ENCODE measurements at regions not wholly inside any gene's neighbourhood (a gene's known extent, or its start where the extent isn't known, plus 50 kb on each side); places are given as distances from the start of the nearest gene placed in this dataset.

GRCh38 chr18:45266023-45266422 lies 349.3 kb upstream of the SLC14A2 start:
- DNase-seq (ENCODE audit: low read depth in 2 of 2): no peak

DNA sequence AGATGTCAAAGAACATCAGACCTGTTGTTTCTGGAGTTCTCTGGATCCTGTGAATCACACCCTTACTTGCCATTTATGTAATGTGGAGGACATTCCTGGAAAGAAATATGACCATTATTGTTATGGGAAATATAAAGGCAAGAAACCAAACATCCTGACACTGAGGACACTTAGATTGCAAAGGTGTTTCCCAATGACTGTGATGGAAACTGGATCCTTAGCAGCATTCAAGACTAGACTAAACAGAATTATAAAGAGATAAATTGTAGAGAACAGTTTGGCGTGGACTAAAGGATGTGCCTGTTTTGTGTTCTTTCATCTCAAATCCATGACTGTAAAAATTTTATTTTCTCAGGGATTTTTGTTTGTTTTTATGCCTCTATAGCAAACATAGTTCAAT lies 347.7 kb upstream of the SLC14A2 start:
- DNase-seq (ENCODE audit: low read depth in 2 of 2): no peak

DNA sequence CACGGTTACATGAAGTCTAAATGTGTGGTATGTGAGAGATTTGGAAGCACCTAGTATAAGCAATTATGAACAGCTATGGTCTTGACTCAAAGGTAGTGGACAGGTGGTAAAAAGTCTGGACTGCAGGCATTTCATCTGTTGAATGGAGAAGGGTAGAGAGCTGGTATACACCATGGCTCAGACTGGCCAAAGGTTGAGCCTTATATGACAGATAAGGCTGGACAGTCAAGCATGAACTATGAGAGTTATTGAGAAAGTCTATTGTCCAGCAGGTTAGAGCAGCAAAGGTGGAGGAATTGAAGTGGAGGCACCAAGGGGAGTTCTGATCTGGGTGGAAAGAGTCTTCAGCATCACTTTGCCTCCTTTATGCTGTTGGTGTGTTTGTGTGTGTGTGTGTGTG lies 346.7 kb upstream of the SLC14A2 start:
- DNase-seq (ENCODE audit: low read depth in 2 of 2): no peak

DNA sequence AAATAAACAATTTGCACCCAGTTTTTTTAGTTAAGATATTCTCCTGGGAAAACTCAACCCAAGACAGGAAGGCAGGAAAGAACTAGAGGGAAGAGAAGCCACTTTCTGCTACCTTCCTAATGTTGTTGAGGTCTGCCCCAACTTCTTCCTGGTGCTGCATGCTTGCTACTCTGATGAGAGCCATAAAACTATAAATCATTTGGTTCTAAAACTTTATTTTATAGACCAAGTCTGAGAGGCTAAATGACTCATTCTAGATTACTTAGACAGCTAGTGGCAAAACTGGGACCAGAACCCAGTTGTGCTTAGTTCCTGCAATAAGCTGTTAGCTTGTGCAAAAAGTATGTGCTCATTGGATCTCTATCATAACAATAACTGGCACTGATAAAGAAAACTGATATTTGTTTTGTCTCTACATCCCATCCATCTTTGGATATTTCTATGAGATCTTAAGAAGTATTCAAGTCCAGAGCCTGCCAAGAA lies 344.9 kb upstream of the SLC14A2 start:
- DNase-seq (ENCODE audit: low read depth in 2 of 2): no peak

DNA sequence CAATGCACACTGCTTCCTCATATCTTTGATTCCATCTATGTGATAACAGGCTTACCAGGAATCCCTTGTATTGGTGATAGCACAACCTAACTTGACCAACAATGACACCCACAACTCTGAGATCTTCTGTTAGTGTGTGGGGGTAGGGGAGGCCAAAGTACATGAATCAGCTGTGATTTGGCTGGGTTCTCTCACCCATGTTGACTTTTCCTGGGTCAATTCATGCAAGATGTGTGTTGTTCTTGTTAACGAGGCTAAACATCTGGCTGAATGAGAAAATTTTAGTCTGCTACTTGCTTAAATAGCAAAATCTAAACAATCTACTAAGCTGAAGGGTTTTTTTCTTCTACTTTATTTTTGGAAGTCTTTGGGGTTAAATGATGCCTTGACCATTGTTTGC lies 341.2 kb upstream of the SLC14A2 start:
- DNase-seq (ENCODE audit: low read depth in 2 of 2): no peak

DNA sequence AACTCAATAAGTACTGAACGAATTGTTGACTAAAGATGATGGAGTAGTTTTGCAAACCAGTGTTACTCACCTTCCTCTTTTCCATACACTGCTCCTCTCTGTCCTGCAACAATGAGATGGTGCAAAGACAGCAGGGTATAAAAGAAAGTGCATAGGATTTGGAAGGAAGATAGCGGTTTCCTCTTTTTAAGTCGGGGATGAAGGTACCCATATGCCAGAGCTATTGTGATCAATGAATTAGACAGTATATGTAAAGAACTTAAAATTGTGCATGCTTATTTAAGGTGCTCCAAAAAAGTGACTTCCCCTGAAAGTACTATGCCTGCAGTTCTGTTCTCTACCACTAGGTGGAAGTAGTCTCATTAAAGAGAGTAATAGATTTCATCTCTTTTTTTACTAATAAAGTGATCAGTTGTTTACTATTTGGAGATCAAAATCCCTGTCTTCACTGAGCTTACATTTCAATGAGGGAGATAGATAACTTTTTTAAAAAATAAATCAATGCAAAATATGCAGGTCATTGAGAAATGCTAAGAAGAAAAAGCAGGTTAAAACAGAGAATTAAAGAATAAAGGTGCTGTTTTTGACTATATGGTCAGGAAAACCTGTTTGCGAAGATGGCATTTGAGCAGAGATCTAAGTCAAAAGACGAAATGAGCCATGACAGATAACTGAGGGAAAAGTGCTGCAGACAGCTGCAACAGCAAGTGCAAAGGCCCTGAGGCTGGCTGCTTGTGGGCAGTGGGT lies 339.7 kb upstream of the SLC14A2 start:
- peak in 1 of 2 donors; percentile 5 for DNase-seq (ENCODE audit: low read depth in 2 of 2)

GRCh38 chr18:45276878-45277277 lies 338.4 kb upstream of the SLC14A2 start:
- DNase-seq (ENCODE audit: low read depth in 2 of 2): no peak

- no peak for DNase-seq (ENCODE audit: low read depth in 2 of 2)
These were observed 337.4 kb upstream of the SLC14A2 start for GRCh38 chr18:45277908-45278307.

GRCh38 chr18:45280481-45281276 lies 334.6 kb upstream of the SLC14A2 start:
- no peak for DNase-seq (ENCODE audit: low read depth in 2 of 2)

DNA sequence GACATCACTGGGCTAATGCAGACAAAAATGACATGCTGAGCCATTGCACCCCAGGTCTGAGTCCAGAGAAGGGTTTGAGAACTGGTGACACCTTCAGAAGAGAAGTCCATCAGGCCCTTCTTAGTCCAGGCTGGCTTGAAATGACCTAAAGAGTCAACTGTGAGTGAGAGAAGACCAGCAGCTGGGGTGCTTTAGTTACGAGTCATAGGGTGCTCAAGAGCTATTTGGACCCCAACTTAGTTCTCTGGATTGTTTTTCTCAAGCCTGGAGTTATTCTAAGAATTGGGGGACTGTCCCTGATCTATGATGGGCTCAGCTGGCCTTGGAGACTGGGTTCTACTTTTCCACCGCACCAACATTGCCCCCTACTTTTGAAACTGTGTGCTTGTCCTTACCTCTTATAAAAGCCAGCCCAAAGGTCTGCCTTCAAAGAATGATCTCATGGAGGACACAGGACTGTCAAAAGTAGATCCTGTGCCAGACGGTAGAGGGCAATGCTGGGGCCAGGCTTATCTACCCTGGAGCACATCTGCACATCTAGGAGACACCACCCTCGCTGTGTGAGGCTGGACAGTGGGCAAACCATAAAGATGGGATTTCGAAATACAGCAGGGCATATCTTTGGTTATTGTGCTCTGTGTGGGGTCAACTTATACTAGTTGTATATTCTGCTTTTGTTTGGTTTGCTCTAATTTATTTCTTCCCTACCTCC lies 333.0 kb upstream of the SLC14A2 start:
- no peak for DNase-seq (ENCODE audit: low read depth in 2 of 2)

DNA sequence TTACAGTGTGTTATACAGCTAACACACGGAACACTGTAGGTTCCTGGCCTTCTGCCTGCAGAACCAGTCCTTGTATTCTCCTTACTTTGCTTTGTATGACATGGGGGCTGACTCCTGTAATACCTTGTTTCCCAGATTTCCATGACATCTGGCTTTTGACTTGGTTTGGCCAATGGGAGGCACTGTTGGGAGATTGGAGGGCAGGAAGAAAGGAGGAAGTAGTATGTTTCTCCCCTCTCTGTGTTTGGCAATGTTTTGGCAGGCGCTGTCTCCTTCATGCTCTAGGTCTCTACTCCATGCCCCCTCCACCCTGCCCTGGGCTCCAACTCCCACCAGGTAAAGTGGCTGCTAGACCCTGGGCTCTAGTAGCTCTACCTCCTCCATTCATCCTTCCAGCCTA lies 331.1 kb upstream of the SLC14A2 start:
- no peak for DNase-seq (ENCODE audit: low read depth in 2 of 2)

GRCh38 chr18:45284851-45285250 lies 330.4 kb upstream of the SLC14A2 start:
- no peak for DNase-seq (ENCODE audit: low read depth in 2 of 2)

GRCh38 chr18:45285251-45285650 lies 330.0 kb upstream of the SLC14A2 start:
- no peak for DNase-seq (ENCODE audit: low read depth in 2 of 2)

DNA sequence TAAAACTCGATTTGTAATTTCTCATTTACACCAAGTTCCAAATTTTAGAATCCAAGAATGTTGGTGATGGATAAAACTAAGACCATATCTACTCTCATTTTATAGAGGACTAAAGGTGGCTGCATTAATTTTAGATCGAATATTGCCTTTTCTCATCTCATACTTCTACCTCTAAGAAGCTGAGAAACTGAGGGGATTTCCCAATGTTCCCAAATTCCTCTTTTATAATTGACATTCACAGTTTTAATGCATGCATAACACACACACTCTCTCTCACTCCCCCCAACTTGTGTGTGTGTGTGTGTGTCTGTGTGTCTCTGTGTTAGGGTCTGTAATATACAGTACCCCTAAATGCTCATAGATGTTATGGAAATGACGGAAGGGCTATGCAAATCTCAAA lies 328.8 kb upstream of the SLC14A2 start:
- no peak for DNase-seq (ENCODE audit: low read depth in 2 of 2)

- DNase-seq (ENCODE audit: low read depth in 2 of 2): no peak
These were observed 327.7 kb upstream of the SLC14A2 start for GRCh38 chr18:45287531-45287930.

DNA sequence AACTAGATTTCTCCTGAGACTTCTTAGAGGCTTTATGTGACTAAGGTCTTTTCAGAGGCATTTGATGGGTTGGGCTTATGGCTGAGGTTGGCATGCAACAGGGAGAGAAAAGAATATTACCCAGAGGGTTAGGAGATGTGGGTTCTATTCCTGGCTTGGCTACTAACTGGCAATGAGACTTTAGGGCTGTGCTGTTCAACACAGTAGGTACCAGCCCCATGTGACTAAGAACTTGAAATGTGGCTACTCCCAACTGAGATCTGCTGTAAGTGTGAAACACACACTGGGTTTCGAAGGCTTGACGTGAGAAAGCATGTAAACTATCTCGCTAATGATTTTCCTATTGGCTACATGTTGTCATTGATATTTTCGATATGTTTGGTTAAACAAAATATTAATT lies 324.9 kb upstream of the SLC14A2 start:
- DNase-seq (ENCODE audit: low read depth in 2 of 2): no peak

GRCh38 chr18:45291621-45292615 lies 323.4 kb upstream of the SLC14A2 start:
- DNase-seq (ENCODE audit: low read depth in 2 of 2): no peak

DNA sequence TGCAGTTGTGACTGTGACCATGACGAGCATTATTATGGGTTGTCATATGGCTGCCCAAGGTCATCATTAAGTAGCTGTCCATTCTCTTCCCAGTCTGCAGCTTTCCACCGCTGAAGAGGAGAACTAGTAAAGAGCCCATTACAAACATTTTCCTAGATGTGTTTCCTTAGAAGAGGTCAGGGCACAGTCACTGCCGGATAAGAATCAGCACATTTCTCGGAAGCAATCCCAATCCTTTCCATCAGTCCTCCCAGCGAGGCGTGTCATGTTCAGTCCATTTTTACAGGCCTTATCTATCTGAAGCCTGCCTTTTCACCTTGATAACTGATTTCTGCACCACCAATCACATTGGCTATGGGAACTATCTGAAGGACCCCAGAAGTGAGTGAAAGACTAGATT lies 319.9 kb upstream of the SLC14A2 start:
- DNase-seq (ENCODE audit: low read depth in 2 of 2): no peak

- no peak for DNase-seq (ENCODE audit: low read depth in 2 of 2)
These were observed 316.3 kb upstream of the SLC14A2 start for GRCh38 chr18:45298986-45299385.

GRCh38 chr18:45303026-45303425 lies 312.2 kb upstream of the SLC14A2 start:
- no peak for DNase-seq (ENCODE audit: low read depth in 2 of 2)

GRCh38 chr18:45304558-45304957 lies 310.7 kb upstream of the SLC14A2 start:
- no peak for DNase-seq (ENCODE audit: low read depth in 2 of 2)
